Astrocyte of the spinal cord (primary cell): ENCODE measurements at regions not wholly inside any gene's neighbourhood (a gene's known extent, or its start where the extent isn't known, plus 50 kb on each side); places are given as distances from the start of the nearest gene placed in this dataset.

Source experiments
- DNase-seq: peaks from one replicate; pipeline ENCODE4 v3.0.0; 2011; ENCODE audit warnings: low read depth, low spot score
- H3K4me3 ChIP-seq: 2 replicates; pipeline ENCODE4 v1.5.1; 2011; ENCODE audit warnings: low read depth, mild to moderate bottlenecking, low read length, moderate library complexity
- CTCF ChIP-seq: IDR thresholded peaks from 2 replicates; pipeline ENCODE4 v1.5.1; 2012; ENCODE audit warnings: low read depth, mild to moderate bottlenecking, low read length, inconsistent platforms
- in situ Hi-C: cut with HindIII; loops from 2 replicates; pipeline ENCODE4 v1.10.0; 2017; ENCODE audit warnings: low sequenced_read_pairs

GRCh38 chr10:29857843-29858701, 201.3 kb downstream of the JCAD start:
- TF ChIP-seq CTCF, result peak; percentile 74
- H3K4me3 ChIP-seq, result no peak overlapping the region
- in situ Hi-C loops, result no loop called here
- DNase-seq, result peak; percentile 87

GRCh38 chr10:29856295-29856694, 203.1 kb downstream of the JCAD start:
- DNase-seq, result no peak
- H3K4me3 ChIP-seq, result no peak overlapping the region
- in situ Hi-C loops, result no loop called here
- TF ChIP-seq CTCF, result no peak

- no peak for DNase-seq
- in situ Hi-C loops, result no loop called here
- H3K4me3 ChIP-seq, result no peak overlapping the region
- TF ChIP-seq CTCF, result no peak
Observed at GRCh38 chr10:29853913-29854312, 205.5 kb downstream of the JCAD start.

GRCh38 chr10:29851241-29851640, 208.1 kb downstream of the JCAD start:
- DNase-seq, result no peak
- TF ChIP-seq CTCF, result no peak
- in situ Hi-C loops, result no loop called here
- H3K4me3 ChIP-seq, result no peak overlapping the region

GRCh38 chr10:29850371-29850770, 209.0 kb downstream of the JCAD start:
- no peak for TF ChIP-seq CTCF
- no peak for DNase-seq
- no peak overlapping the region for H3K4me3 ChIP-seq
- in situ Hi-C loops, result no loop called here

- no peak overlapping the region for H3K4me3 ChIP-seq
- in situ Hi-C loops, result no loop called here
- no peak for DNase-seq
- TF ChIP-seq CTCF, result no peak
Observed at GRCh38 chr10:29849886-29850285, 209.5 kb downstream of the JCAD start.
